HK-2 (cell line): ENCODE measurements at regions not wholly inside any gene's neighbourhood (a gene's known extent, or its start where the extent isn't known, plus 50 kb on each side); places are given as distances from the start of the nearest gene placed in this dataset.

ENCODE experiments used
- DNase-seq: peaks from one replicate; pipeline ENCODE4 v3.0.0-alpha.2; 2018; ENCODE audit not compliant: unreplicated experiment

DNA sequence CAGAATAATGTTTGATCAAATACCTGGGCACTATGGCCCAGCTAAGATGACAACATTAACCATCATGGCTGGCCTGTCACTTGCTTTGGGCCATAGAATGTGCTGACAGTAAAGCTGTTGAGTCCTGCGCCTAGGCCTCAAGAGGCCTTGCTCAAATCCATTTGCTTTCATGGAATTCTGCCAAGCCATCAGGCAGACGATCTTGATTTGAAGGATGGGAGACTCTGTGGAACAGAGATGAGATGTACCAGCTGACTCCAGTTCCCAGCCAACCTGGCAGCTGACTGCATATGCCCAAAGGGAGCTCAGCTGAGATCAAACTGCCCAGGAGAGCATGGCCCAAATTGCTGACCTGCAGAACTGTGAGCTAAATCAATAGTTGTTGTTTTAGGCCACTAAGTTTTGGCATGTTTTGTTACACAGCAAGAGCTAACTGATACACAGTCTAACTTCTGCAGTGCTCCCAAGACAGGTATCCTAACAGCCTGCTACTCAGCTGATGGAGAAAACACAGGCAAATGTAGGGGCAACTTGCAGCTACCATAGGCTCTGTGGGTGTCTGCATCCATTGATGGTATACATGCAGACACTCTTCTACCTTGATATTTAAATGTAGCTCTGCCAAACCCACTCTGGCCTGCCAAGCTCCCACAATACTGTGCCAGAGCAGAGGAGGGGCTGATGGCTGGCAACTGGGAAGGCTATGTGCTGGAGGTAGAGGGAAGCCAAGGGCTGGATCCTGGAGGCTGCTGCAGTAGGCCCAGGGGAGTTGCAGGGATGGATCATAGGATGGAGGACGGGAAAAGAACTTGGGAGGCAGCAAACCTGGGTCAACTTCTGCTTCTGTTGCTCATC, 55.2 kb upstream of the RNF24 start:
- DNase-seq, result no peak

DNA sequence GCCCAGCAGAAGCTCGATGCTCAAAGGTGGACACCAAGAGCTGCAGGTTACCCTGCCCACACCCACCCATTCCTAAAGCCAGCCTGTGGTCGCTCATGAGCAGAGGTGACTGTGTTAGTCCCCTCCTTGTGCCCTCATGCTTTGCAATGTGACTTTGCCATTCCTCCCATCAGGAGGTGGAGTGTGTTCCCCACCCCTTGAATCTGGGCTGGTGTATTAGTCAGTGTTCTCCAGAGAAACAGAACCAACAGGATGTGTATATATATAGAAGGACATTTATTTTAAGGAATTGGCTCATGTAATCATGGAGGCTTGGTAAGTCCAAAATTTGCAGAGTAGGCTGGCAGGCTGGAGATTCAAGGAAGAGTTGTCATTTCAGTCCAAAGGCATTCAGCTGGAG, 54.4 kb upstream of the RNF24 start:
- DNase-seq, result no peak

DNA sequence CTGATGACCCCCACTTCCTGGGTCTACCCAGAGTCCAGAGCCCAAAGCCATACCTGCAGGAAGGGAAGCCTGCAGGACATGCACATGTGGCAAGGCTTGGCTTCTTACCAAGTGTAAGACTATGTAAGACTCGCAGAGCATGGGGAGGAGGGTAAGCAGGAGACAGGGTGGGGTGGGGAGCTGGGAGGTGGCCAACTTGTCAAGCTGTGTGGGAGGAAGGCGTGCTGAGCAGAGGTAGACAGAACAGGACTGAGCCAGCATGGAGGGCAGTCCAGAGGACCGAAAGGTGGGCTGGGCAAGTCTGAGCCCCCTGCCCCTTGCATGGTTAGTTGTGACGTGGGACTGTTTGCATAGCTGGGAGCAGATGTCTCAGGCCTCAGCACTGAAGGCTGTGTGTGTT, 53.4 kb upstream of the RNF24 start:
- no peak for DNase-seq

DNA sequence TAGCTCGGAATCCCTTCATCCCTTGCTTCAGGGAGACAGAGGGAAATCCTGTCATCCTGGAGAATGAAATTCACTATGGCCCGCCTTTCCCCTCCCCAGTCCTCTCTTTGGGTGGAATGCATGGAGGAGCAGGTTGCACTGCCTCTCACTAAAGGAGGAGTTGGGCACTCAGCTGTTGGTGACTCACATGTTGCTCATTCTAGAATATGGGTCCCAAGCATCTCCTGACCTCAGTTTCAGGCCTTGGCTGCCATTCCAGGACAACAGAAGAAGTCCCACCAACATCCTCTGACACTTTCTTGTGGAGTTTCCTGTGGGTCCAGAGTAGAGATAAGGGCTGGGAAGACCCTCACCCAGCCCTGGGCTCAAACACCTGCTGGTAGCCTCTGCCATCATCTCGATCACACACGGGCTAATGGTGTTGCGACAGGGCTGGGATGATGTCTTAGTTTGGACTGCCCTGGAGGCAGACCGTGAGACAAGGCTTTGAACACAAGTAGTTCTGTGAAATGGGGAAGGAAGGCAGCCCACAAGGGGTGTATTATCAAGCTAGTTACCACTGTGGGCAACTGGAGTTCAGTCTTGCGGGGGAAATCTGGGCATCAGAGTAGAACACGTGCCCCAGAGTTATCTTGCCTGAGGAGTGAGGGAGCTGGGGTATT, 52.4 kb upstream of the RNF24 start:
- no peak for DNase-seq

DNA sequence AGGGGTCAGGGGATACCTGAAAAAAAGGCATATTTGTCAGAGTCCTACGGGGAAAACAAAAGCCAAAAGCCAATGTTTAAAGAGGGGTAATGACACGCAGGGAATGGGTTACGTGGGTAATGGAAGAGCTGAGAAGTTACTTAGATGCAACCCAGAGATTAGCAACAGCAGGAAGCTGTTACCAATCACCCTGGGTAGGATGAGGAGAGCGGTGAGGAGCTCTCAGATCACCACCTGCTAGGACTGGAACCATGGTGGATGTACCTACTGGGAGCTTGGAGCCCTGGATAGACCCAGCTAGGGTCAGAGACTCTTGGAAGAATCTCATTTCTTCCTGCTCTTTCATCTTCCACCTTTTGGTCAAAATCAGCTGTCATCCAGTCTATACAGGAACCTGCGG, 51.2 kb upstream of the RNF24 start:
- DNase-seq, result no peak

DNA sequence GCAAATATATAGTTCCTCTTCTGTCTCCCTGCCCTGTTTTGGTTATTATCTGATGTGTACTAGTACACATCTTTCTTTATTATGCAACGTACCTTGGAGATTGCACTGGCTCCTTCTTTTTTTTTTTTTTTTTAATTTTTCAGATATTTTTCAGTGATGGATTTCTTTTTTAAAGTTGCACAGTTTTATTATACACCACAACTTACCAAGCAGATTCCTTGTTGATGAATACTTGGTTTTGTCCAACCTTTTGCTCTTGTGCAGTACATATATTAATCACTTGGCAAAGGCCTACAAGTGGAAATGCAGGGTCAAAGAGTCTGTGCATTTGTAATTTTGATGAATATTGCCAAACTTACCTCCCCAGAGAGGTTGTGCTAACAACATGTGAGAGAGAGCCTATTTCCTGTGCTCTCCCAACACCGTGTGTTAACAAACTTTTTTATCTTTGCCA, 50.1 kb upstream of the RNF24 start:
- no peak for DNase-seq
